Amniotic stem cell (primary cell): ENCODE measurements at regions not wholly inside any gene's neighbourhood (a gene's known extent, or its start where the extent isn't known, plus 50 kb on each side); places are given as distances from the start of the nearest gene placed in this dataset.

Experiments used
- DNase-seq: peaks from one replicate; lab custom pipeline; 2025; lab: John Stamatoyannopoulos, UW

GRCh38 chrX:34999702-35000101 lies 57.1 kb downstream of the FAM47B start:
- no peak for DNase-seq

- DNase-seq: no peak
These were observed 63.8 kb downstream of the FAM47B start for GRCh38 chrX:35006361-35006760.

- DNase-seq: no peak
These were observed 73.0 kb downstream of the FAM47B start for GRCh38 chrX:35015621-35016020.

- no peak for DNase-seq
These were observed 73.5 kb downstream of the FAM47B start for GRCh38 chrX:35016051-35016450.

- no peak for DNase-seq
These were observed 74.7 kb downstream of the FAM47B start for GRCh38 chrX:35017284-35017683.

- DNase-seq: no peak
These were observed 81.1 kb downstream of the FAM47B start for GRCh38 chrX:35023683-35024082.

- no peak for DNase-seq
These were observed 83.2 kb downstream of the FAM47B start for GRCh38 chrX:35025820-35026219.

GRCh38 chrX:35040871-35041270 lies 98.3 kb downstream of the FAM47B start:
- no peak for DNase-seq

GRCh38 chrX:35046660-35047296 lies 104.2 kb downstream of the FAM47B start:
- no peak for DNase-seq

- DNase-seq: no peak
These were observed 133.5 kb downstream of the FAM47B start for GRCh38 chrX:35076061-35076460.

GRCh38 chrX:35090801-35091200 lies 148.2 kb downstream of the FAM47B start:
- DNase-seq: no peak

- no peak for DNase-seq
These were observed 155.8 kb downstream of the FAM47B start for GRCh38 chrX:35098419-35098818.

- DNase-seq: no peak
These were observed 159.3 kb downstream of the FAM47B start for GRCh38 chrX:35101901-35102300.

GRCh38 chrX:35104626-35105025 lies 162.0 kb downstream of the FAM47B start:
- no peak for DNase-seq

GRCh38 chrX:35115205-35115604 lies 172.6 kb downstream of the FAM47B start:
- DNase-seq: peak; percentile 3

- DNase-seq: no peak
These were observed 180.2 kb downstream of the FAM47B start for GRCh38 chrX:35122756-35123155.

- DNase-seq: no peak
These were observed 206.9 kb downstream of the FAM47B start for GRCh38 chrX:35149517-35149916.

GRCh38 chrX:35150052-35150451 lies 207.5 kb downstream of the FAM47B start:
- no peak for DNase-seq

- no peak for DNase-seq
These were observed 208.1 kb downstream of the FAM47B start for GRCh38 chrX:35150642-35151239.

- DNase-seq: no peak
These were observed 223.4 kb downstream of the FAM47B start for GRCh38 chrX:35166023-35166422.
